B cell (primary cell): ENCODE measurements at regions not wholly inside any gene's neighbourhood (a gene's known extent, or its start where the extent isn't known, plus 50 kb on each side); places are given as distances from the start of the nearest gene placed in this dataset.

Source experiments
- ATAC-seq: fragments of 200-7000 bp; cut with Tn5 transposase; one replicate; pipeline ENCODE4 v1.10.0; 2021; ENCODE audit warnings: low read depth, mild to moderate bottlenecking, moderate number of reproducible peaks, moderate library complexity
- CTCF ChIA-PET: fragments of 350-600 bp; sonication (Branson Sonifier 250); formaldehyde crosslinking; loops from one replicate; lab custom pipeline; 2021; ENCODE audit warnings: antibody characterized with exemption, inconsistent platforms; lab: Charles Lee
- POLR2A ChIA-PET: fragments of 350-600 bp; sonication (Branson Sonifier 250); formaldehyde crosslinking; loops from one replicate; lab custom pipeline; 2021; ENCODE audit warnings: antibody characterized with exemption; lab: Charles Lee
- DNase-seq: peaks from one replicate; pipeline ENCODE4 v3.0.0; 2013
- H2AFZ ChIP-seq: 2 replicates; pipeline ENCODE4 v1.6.1; 2012; ENCODE audit warnings: mild to moderate bottlenecking, low read depth, low read length; ENCODE audit not compliant: insufficient read depth, poor library complexity, severe bottlenecking
- H3K27ac ChIP-seq, 2 donors: 1 replicate in 1 of 2; 2 replicates in 1 of 2; pipeline ENCODE4 v1.5.1; 2012 to 2013; ENCODE audit warnings: low read length in 2 of 2, mild to moderate bottlenecking in 2 of 2, moderate library complexity in 1 of 2
- H3K27me3 ChIP-seq, 4 experiments: fragments of 200-600 bp in 1 of 4; sonication (generic) in 1 of 4; replicated peaks in 1 of 4; 1 replicate in 2 of 4; 2 replicates in 2 of 4; pipeline versions ENCODE4 v1.6.1 to v1.7.0; 2013 to 2016; ENCODE audit warnings: low read length in 3 of 4, mild to moderate bottlenecking in 2 of 4, mixed read lengths in 1 of 4, moderate library complexity in 1 of 4; ENCODE audit not compliant: insufficient read depth in 4 of 4, control insufficient read depth in 3 of 4; ENCODE audit errors: control extremely low read depth in 1 of 4
- H3K36me3 ChIP-seq, 2 experiments: replicated peaks in 1 of 2; 1 replicate in 1 of 2; 2 replicates in 1 of 2; pipeline versions ENCODE4 v1.6.1 to v1.7.1; 2013; ENCODE audit warnings: low read length in 1 of 2; ENCODE audit not compliant: insufficient read depth in 2 of 2, control insufficient read depth in 1 of 2; ENCODE audit errors: control extremely low read depth in 1 of 2, extremely low read depth in 1 of 2
- H3K4me1 ChIP-seq, 2 donors: fragments of 200-600 bp in 1 of 2; sonication (generic) in 1 of 2; 1 replicate in 1 of 2; 2 replicates in 1 of 2; pipeline versions ENCODE4 v1.5.1 to v1.6.1; 2013 to 2017; ENCODE audit warnings: low read length in 2 of 2; ENCODE audit not compliant: control insufficient read depth in 2 of 2, insufficient read depth in 2 of 2
- H3K4me2 ChIP-seq: replicated peaks from 2 replicates; pipeline ENCODE3; 2012; ENCODE audit warnings: mild to moderate bottlenecking, low read depth, low read length; ENCODE audit not compliant: poor library complexity, severe bottlenecking
- H3K4me3 ChIP-seq, 5 experiments: fragments of 200-600 bp in 1 of 5; sonication (generic) in 1 of 5; 1 replicate in 3 of 5; 2 replicates in 2 of 5; pipeline versions ENCODE4 v1.5.1 to v1.7.0; 2011 to 2016; ENCODE audit warnings: low read length in 4 of 5, mild to moderate bottlenecking in 4 of 5, low read depth in 2 of 5, control low read depth in 1 of 5, moderate library complexity in 1 of 5; ENCODE audit not compliant: insufficient read depth in 1 of 5; ENCODE audit errors: control extremely low read depth in 1 of 5, extremely low read depth in 1 of 5
- H3K79me2 ChIP-seq: fragments of 200-600 bp; sonication (generic); one replicate; pipeline ENCODE4 v1.6.0; 2016; ENCODE audit warnings: low read length; ENCODE audit not compliant: control insufficient read depth, insufficient read depth
- H3K9ac ChIP-seq: fragments of 200-600 bp; sonication (generic); 2 replicates; pipeline ENCODE4 v1.6.1; 2017; ENCODE audit warnings: mild to moderate bottlenecking, low read length, moderate library complexity
- H3K9me3 ChIP-seq, 3 donors: one replicate each; pipeline versions ENCODE4 v1.6.1 to v1.7.1; 2013; ENCODE audit warnings: low read length in 2 of 3; ENCODE audit not compliant: control insufficient read depth in 2 of 3, insufficient read depth in 1 of 3; ENCODE audit errors: control extremely low read depth in 1 of 3
- H4K20me1 ChIP-seq: 2 replicates; pipeline ENCODE4 v1.6.0; 2012; ENCODE audit warnings: mild to moderate bottlenecking, low read length; ENCODE audit not compliant: insufficient read depth, control insufficient read depth, poor library complexity, severe bottlenecking
- H3K27ac Mint-ChIP-seq: one replicate; pipeline ENCODE4 v1.8.0; 2021; ENCODE audit warnings: mixed read lengths
- H3K27me3 Mint-ChIP-seq: one replicate; pipeline ENCODE4 v1.8.0; 2021; ENCODE audit warnings: mixed read lengths
- H3K4me1 Mint-ChIP-seq: one replicate; pipeline ENCODE4 v1.8.0; 2021; ENCODE audit warnings: mixed read lengths
- H3K4me3 Mint-ChIP-seq: one replicate; pipeline ENCODE4 v1.8.0; 2021; ENCODE audit warnings: mixed read lengths
- H3K9me3 Mint-ChIP-seq: one replicate; pipeline ENCODE4 v1.8.0; 2022; ENCODE audit warnings: mixed read lengths; ENCODE audit not compliant: insufficient read depth
- CTCF ChIP-seq: fragments of 200-600 bp; IDR thresholded peaks from one replicate; pipeline ENCODE4 v1.8.0; 2022; ENCODE audit warnings: antibody characterized with exemption, mild to moderate bottlenecking
- EZH2 ChIP-seq: IDR thresholded peaks from 2 replicates; pipeline ENCODE4 v1.6.1; 2012; ENCODE audit warnings: borderline replicate concordance, low read depth, mild to moderate bottlenecking, moderate library complexity, low read length; ENCODE audit not compliant: insufficient read depth, poor library complexity, severe bottlenecking
- WGBS: methylation state at CpG from one replicate; pipeline ENCODE4 v1.1.5; 2013; ENCODE audit warnings: missing lambda C conversion rate; ENCODE audit not compliant: insufficient coverage; 5-methylcytosine and 5-hydroxymethylcytosine counted together
- intact Hi-C: fragments of 100-400 bp; cut with micrococcal nuclease; formaldehyde crosslinking; loops from one replicate; pipeline ENCODE4 v1.10.0; 2022

- no peak overlapping the region for H3K27ac ChIP-seq
- H3K4me2 ChIP-seq = no peak overlapping the region
- H3K9me3 Mint-ChIP-seq = no peaks in the 10 kb centered on the region
- no peak overlapping the region for H3K4me3 Mint-ChIP-seq
- 92% methylated on average over 2 of the region's 2 CpGs for WGBS
- H4K20me1 ChIP-seq = no peaks in the 10 kb centered on the region
- no peak overlapping the region for H3K4me3 ChIP-seq
- no peaks in the 10 kb centered on the region for H3K4me1 Mint-ChIP-seq
- H3K4me1 ChIP-seq = no peaks in the 10 kb centered on the region
- H3K27ac Mint-ChIP-seq = no peak overlapping the region
- DNase-seq (no peak), ATAC-seq (no peak)
- no peaks in the 10 kb centered on the region for H3K27me3 ChIP-seq
- H3K27me3 Mint-ChIP-seq = no peaks in the 10 kb centered on the region
- no peaks in the 10 kb centered on the region for H3K79me2 ChIP-seq
- no peak overlapping the region for H3K9ac ChIP-seq
- H3K9me3 ChIP-seq = peaks cover 0 to 9% (median 0%) of the 10 kb centered on the region in 3 donors
- H2AFZ ChIP-seq = no peak overlapping the region
- ChIA-PET POLR2A (interaction anchor here (0.7 kb wide), 1 partner anchor 915 kb away, joined by 3 read pairs; no protein-coding TSS in a partner anchor), CTCF (no interaction called here)
- no peaks in the 10 kb centered on the region for H3K36me3 ChIP-seq
- intact Hi-C loops = no loop called here
- no peak for TF ChIP-seq CTCF
- no peak for TF ChIP-seq EZH2
Measured at GRCh38 chr4:175469514-175469913, 342.6 kb downstream of the GPM6A start.

DNA sequence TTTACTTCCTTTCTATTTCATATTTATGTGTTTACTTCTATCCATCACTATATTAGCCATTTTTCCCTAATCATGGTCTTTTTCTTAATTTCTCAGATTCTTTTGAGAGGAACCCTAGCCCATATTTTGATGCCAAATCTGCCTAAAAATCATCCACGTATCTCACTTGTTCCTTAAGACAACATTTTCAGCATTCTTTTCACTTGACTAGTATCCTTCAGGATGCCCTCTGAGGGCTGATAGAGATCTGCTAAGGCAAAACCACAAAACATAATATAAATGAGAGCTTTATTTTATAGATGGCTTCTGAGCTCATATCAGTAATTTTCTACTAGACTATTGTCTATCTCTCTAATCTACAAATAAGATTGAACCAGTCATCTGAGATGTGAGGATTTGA lies 341.9 kb downstream of the GPM6A start:
- Histone ChIP-seq H3K4me2 (no peak overlapping the region), H3K4me1 (no peaks in the 10 kb centered on the region), H3K27ac (no peak overlapping the region), H3K9me3 (peaks cover 0 to 9% (median 0%) of the 10 kb centered on the region in 3 donors), H3K4me3 (no peak overlapping the region), H3K79me2 (no peaks in the 10 kb centered on the region), H3K9ac (no peak overlapping the region), H3K36me3 (no peaks in the 10 kb centered on the region), H3K27me3 (no peaks in the 10 kb centered on the region), H4K20me1 (no peaks in the 10 kb centered on the region), H2AFZ (no peak overlapping the region)
- no peaks in the 10 kb centered on the region for H3K4me1 Mint-ChIP-seq
- no peak overlapping the region for H3K4me3 Mint-ChIP-seq
- TF ChIP-seq EZH2 = no peak
- TF ChIP-seq CTCF = no peak
- no CpG with 5 or more reads among the region's 1 CpG for WGBS
- H3K9me3 Mint-ChIP-seq = no peaks in the 10 kb centered on the region
- POLR2A ChIA-PET = no interaction called here
- ATAC-seq (no peak), DNase-seq (no peak)
- intact Hi-C loops = no loop called here
- H3K27ac Mint-ChIP-seq = no peak overlapping the region
- no peaks in the 10 kb centered on the region for H3K27me3 Mint-ChIP-seq
- CTCF ChIA-PET = no interaction called here
